ENCODE measurements at regions not wholly inside any gene's neighbourhood (a gene's known extent, or its start where the extent isn't known, plus 50 kb on each side); places are given as distances from the start of the nearest gene placed in this dataset.

GRCh38 chr11:112563808-112564207 lies 303.1 kb upstream of the PLET1 start:
- no peak overlapping the region for H3K27ac ChIP-seq
- no peaks in the 10 kb centered on the region for H3K36me3 ChIP-seq (ENCODE audit: low read depth, missing control alignments)
- intact Hi-C loops (cut with DNase I; ENCODE audit: low total_unique reads): no loop called here
- no peak for TF ChIP-seq POLR2A (IDR thresholded peaks at IDR 0.05)
- TF ChIP-seq CTCF (IDR thresholded peaks at IDR 0.05): no peak
- no peaks in the 10 kb centered on the region for H3K4me1 ChIP-seq
- 80 to 85% methylated on average over 5 of the region's 5 CpGs for WGBS, 2 donors
- H3K4me3 ChIP-seq: no peak overlapping the region
- no peaks in the 10 kb centered on the region for H3K27me3 ChIP-seq
- no peaks in the 10 kb centered on the region for H3K9me3 ChIP-seq
- DNase-seq: no peak

GRCh38 chr11:112564228-112564955 lies 303.7 kb upstream of the PLET1 start:
- intact Hi-C loops (cut with DNase I; ENCODE audit: low total_unique reads): no loop called here
- peak; percentile 18 for DNase-seq
- WGBS, 2 donors: 33 to 40% methylated on average over 3 of the region's 3 CpGs

GRCh38 chr11:112565551-112565950 lies 304.9 kb upstream of the PLET1 start:
- H3K4me1 ChIP-seq: no peaks in the 10 kb centered on the region
- H3K4me3 ChIP-seq: no peak overlapping the region
- TF ChIP-seq CTCF (IDR thresholded peaks at IDR 0.05): no peak
- intact Hi-C loops (cut with DNase I; ENCODE audit: low total_unique reads): no loop called here
- no peak overlapping the region for H3K27ac ChIP-seq
- no peaks in the 10 kb centered on the region for H3K36me3 ChIP-seq (ENCODE audit: low read depth, missing control alignments)
- no peak for DNase-seq
- no peaks in the 10 kb centered on the region for H3K9me3 ChIP-seq
- no peaks in the 10 kb centered on the region for H3K27me3 ChIP-seq
- 74 to 84% methylated on average over 5 of the region's 5 CpGs for whole genome bisulfite sequencing, 2 donors

More at GRCh38 chr11:112564228-112564955, 303.7 kb upstream of the PLET1 start:
- Histone ChIP-seq H3K27ac (no peak overlapping the region), H3K4me1 (no peaks in the 10 kb centered on the region), H3K36me3 (ENCODE audit: low read depth, missing control alignments) (no peaks in the 10 kb centered on the region), H3K27me3 (no peaks in the 10 kb centered on the region), H3K4me3 (no peak overlapping the region), H3K9me3 (no peaks in the 10 kb centered on the region)
- no peak for TF ChIP-seq CTCF (IDR thresholded peaks at IDR 0.05)
- TF ChIP-seq POLR2A (IDR thresholded peaks at IDR 0.05): no peak

- intact Hi-C loops (cut with DNase I; ENCODE audit: low total_unique reads): no loop called here
- H3K36me3 ChIP-seq (ENCODE audit: low read depth, missing control alignments): no peaks in the 10 kb centered on the region
- H3K27me3 ChIP-seq: no peaks in the 10 kb centered on the region
- H3K9me3 ChIP-seq: no peaks in the 10 kb centered on the region
- 67 to 72% methylated on average over 2 of the region's 2 CpGs for WGBS, 2 donors
- no peak for TF ChIP-seq CTCF (IDR thresholded peaks at IDR 0.05)
- TF ChIP-seq POLR2A (IDR thresholded peaks at IDR 0.05): no peak
- H3K4me3 ChIP-seq: no peak overlapping the region
- no peaks in the 10 kb centered on the region for H3K4me1 ChIP-seq
- H3K27ac ChIP-seq: no peak overlapping the region
- no peak for DNase-seq
Measured at GRCh38 chr11:112566124-112566523, 305.5 kb upstream of the PLET1 start.

- H3K27me3 ChIP-seq: no peaks in the 10 kb centered on the region
- WGBS, 2 donors: 79 to 82% methylated on average over 5 to 6 of the region's 6 CpGs
- no peaks in the 10 kb centered on the region for H3K9me3 ChIP-seq
- H3K4me1 ChIP-seq: no peaks in the 10 kb centered on the region
- H3K36me3 ChIP-seq (ENCODE audit: low read depth, missing control alignments): no peaks in the 10 kb centered on the region
- H3K4me3 ChIP-seq: no peak overlapping the region
- H3K27ac ChIP-seq: no peak overlapping the region
- intact Hi-C loops (cut with DNase I; ENCODE audit: low total_unique reads): no loop called here
- no peak for DNase-seq
- no peak for TF ChIP-seq CTCF (IDR thresholded peaks at IDR 0.05)
- TF ChIP-seq POLR2A (IDR thresholded peaks at IDR 0.05): no peak
Measured at GRCh38 chr11:112570333-112570732, 309.7 kb upstream of the PLET1 start.

Data from testis (tissue), 2 donors.